HG03378 (cell line): ENCODE measurements at regions not wholly inside any gene's neighbourhood (a gene's known extent, or its start where the extent isn't known, plus 50 kb on each side); places are given as distances from the start of the nearest gene placed in this dataset.
"Not testable (repeated sequence)": the region's sequence is repeated elsewhere in the genome, so short reads cannot be mapped to it uniquely, and the experiment has no call there.

Source experiments
- ATAC-seq: cut with Tn5 transposase; IDR thresholded peaks from one replicate; pipeline ENCODE4 v1.9.1; 2021; ENCODE audit warnings: mild to moderate bottlenecking, moderate library complexity; ENCODE audit not compliant: unreplicated experiment

GRCh38 chr12:124675881-124676713 is 108.7 kb upstream of the NCOR2 start:
- no peak for ATAC-seq

GRCh38 chr12:124674937-124675336 is 107.5 kb upstream of the NCOR2 start:
- no peak for ATAC-seq

GRCh38 chr12:124673801-124674617 is 106.6 kb upstream of the NCOR2 start:
- ATAC-seq: no peak

GRCh38 chr12:124669271-124669721 is 101.9 kb upstream of the NCOR2 start:
- not testable (repeated sequence) for ATAC-seq

- no peak for ATAC-seq
Observed at GRCh38 chr12:124668602-124669001, 101.2 kb upstream of the NCOR2 start.

- no peak for ATAC-seq
Observed at GRCh38 chr12:124667506-124668326, 100.3 kb upstream of the NCOR2 start.

- no peak for ATAC-seq
Observed at GRCh38 chr12:124666722-124667259, 99.4 kb upstream of the NCOR2 start.

GRCh38 chr12:124665511-124665910 is 98.1 kb upstream of the NCOR2 start:
- no peak for ATAC-seq

GRCh38 chr12:124664395-124665111 is 97.1 kb upstream of the NCOR2 start:
- no peak for ATAC-seq

GRCh38 chr12:124663771-124664366 is 96.5 kb upstream of the NCOR2 start:
- ATAC-seq: no peak

- no peak for ATAC-seq
Observed at GRCh38 chr12:124663206-124663605, 95.8 kb upstream of the NCOR2 start.

GRCh38 chr12:124661341-124661740 is 93.9 kb upstream of the NCOR2 start:
- no peak for ATAC-seq

- ATAC-seq: no peak
Observed at GRCh38 chr12:124660851-124661250, 93.4 kb upstream of the NCOR2 start.

- ATAC-seq: no peak
Observed at GRCh38 chr12:124658806-124659402, 91.5 kb upstream of the NCOR2 start.

GRCh38 chr12:124658302-124658701 is 90.9 kb upstream of the NCOR2 start:
- no peak for ATAC-seq

- no peak for ATAC-seq
Observed at GRCh38 chr12:124656947-124657434, 89.6 kb upstream of the NCOR2 start.

GRCh38 chr12:124655698-124656516 is 88.5 kb upstream of the NCOR2 start:
- ATAC-seq: no peak

- no peak for ATAC-seq
Observed at GRCh38 chr12:124655048-124655697, 87.8 kb upstream of the NCOR2 start.
